ENCODE measurements at regions not wholly inside any gene's neighbourhood (a gene's known extent, or its start where the extent isn't known, plus 50 kb on each side); places are given as distances from the start of the nearest gene placed in this dataset.
A peak's percentile ranks its signal among the peaks of the same experiment; 100 is the strongest.
"Not testable (repeated sequence)": the region's sequence is repeated elsewhere in the genome, so short reads cannot be mapped to it uniquely, and the experiment has no call there.

GRCh38 chr3:8307545-8308110 is 194.0 kb upstream of the LMCD1 start:
- DNase-seq (ENCODE audit: low spot score), result no peak

GRCh38 chr3:8311321-8311720 is 190.3 kb upstream of the LMCD1 start:
- DNase-seq (ENCODE audit: low spot score), result no peak

GRCh38 chr3:8312685-8313084 is 188.9 kb upstream of the LMCD1 start:
- DNase-seq (ENCODE audit: low spot score), result no peak

GRCh38 chr3:8313560-8314267 is 187.9 kb upstream of the LMCD1 start:
- no peak for DNase-seq (ENCODE audit: low spot score)

- not testable (repeated sequence) for DNase-seq (ENCODE audit: low spot score)
Observed at GRCh38 chr3:8315526-8315925, 186.1 kb upstream of the LMCD1 start.

GRCh38 chr3:8317661-8318649 is 183.7 kb upstream of the LMCD1 start:
- no peak for DNase-seq (ENCODE audit: low spot score)

GRCh38 chr3:8319935-8320634 is 181.5 kb upstream of the LMCD1 start:
- peak; percentile 10 for DNase-seq (ENCODE audit: low spot score)

- no peak for DNase-seq (ENCODE audit: low spot score)
Observed at GRCh38 chr3:8320711-8321458, 180.7 kb upstream of the LMCD1 start.

GRCh38 chr3:8324747-8325146 is 176.9 kb upstream of the LMCD1 start:
- DNase-seq (ENCODE audit: low spot score), result peak; percentile 13

- no peak for DNase-seq (ENCODE audit: low spot score)
Observed at GRCh38 chr3:8325306-8325705, 176.3 kb upstream of the LMCD1 start.

GRCh38 chr3:8325833-8326232 is 175.8 kb upstream of the LMCD1 start:
- not testable (repeated sequence) for DNase-seq (ENCODE audit: low spot score)

- DNase-seq (ENCODE audit: low spot score), result no peak
Observed at GRCh38 chr3:8327739-8328138, 173.9 kb upstream of the LMCD1 start.

- DNase-seq (ENCODE audit: low spot score), result peak; percentile 9
Observed at GRCh38 chr3:8328967-8329366, 172.7 kb upstream of the LMCD1 start.

- DNase-seq (ENCODE audit: low spot score), result no peak
Observed at GRCh38 chr3:8329598-8329997, 172.0 kb upstream of the LMCD1 start.

GRCh38 chr3:8336456-8336855 is 165.2 kb upstream of the LMCD1 start:
- DNase-seq (ENCODE audit: low spot score), result no peak

GRCh38 chr3:8338424-8338823 is 163.2 kb upstream of the LMCD1 start:
- no peak for DNase-seq (ENCODE audit: low spot score)

- no peak for DNase-seq (ENCODE audit: low spot score)
Observed at GRCh38 chr3:8341821-8342247, 159.8 kb upstream of the LMCD1 start.

- DNase-seq (ENCODE audit: low spot score), result no peak
Observed at GRCh38 chr3:8343058-8343457, 158.6 kb upstream of the LMCD1 start.

- no peak for DNase-seq (ENCODE audit: low spot score)
Observed at GRCh38 chr3:8345398-8345797, 156.2 kb upstream of the LMCD1 start.

- DNase-seq (ENCODE audit: low spot score), result no peak
Observed at GRCh38 chr3:8348076-8348475, 153.5 kb upstream of the LMCD1 start.

GRCh38 chr3:8352475-8352874 is 149.1 kb upstream of the LMCD1 start:
- no peak for DNase-seq (ENCODE audit: low spot score)

Measured in H4 (cell line).